ENCODE measurements at regions not wholly inside any gene's neighbourhood (a gene's known extent, or its start where the extent isn't known, plus 50 kb on each side); places are given as distances from the start of the nearest gene placed in this dataset.
A peak's percentile ranks its signal among the peaks of the same experiment; 100 is the strongest.

DNA sequence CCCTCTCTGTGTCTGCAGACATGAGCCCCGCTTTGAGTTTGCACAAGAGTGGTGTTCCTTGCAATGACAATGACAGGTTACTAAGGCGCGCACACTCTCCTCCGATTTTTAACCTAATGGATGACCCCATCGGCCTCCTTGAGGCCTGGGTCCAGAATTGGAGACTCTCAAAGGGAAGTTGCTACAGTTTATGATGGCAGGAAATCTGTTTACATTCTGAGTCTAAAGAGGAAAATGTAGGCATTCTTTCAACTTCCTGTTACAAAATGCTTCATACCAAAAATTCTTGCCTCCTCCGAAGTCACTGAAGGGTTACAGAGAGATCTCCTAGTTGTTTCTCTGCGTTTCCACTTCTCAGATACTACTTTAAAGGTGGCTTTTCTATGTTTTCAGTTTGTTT lies 225.3 kb upstream of the AGAP1 start:
- Histone ChIP-seq H3K36me3 (ENCODE audit: insufficient read depth) (no peaks in the 10 kb centered on the region), H3K4me3 (no peak overlapping the region), H3K9me2 (ENCODE audit: insufficient read depth) (0 out of 2 replicates have a peak, but pooled peaks cover 4% of the 10 kb centered on the region), H3K4me2 (no peak overlapping the region), H4K20me1 (replicated peaks; ENCODE audit: insufficient read depth) (no peaks in the 10 kb centered on the region), H3K79me2 (replicated peaks; ENCODE audit: insufficient read depth) (no peaks in the 10 kb centered on the region), H3K27ac (ENCODE audit: low read depth) (no peak overlapping the region), H3F3A (replicated peaks; ENCODE audit: low read depth) (no peaks in the 10 kb centered on the region), H2AFZ (peak overlapping the region; percentile 56; the same call in 1 of the 2 replicates), H3K27me3 (ENCODE audit: insufficient read depth) (no peaks in the 10 kb centered on the region), H3K4me1 (ENCODE audit: insufficient read depth) (peaks cover 19% of the 10 kb centered on the region)
- Mint-ChIP-seq H3K27ac (no peak overlapping the region), H3K9me3 (no peaks in the 10 kb centered on the region), H3K36me3 (ENCODE audit: low read depth) (no peaks in the 10 kb centered on the region), H3K4me3 (no peak overlapping the region), H3K4me1 (peaks cover 16% of the 10 kb centered on the region), H3K27me3 (ENCODE audit: insufficient read depth, low read depth, poor library complexity) (peaks cover 12% of the 10 kb centered on the region)
- DNase-seq (ENCODE audit: low spot score): peak; percentile 22
- ATAC-seq: no peak
- no peak for TF ChIP-seq ZNF331 (CRISPR knock-in tag; IDR thresholded peaks at IDR 0.05; ENCODE audit: low read depth)
- TF ChIP-seq STAT1 (IDR thresholded peaks at IDR 0.05; ENCODE audit: unreplicated experiment): no peak
- TF ChIP-seq EZH2 (IDR thresholded peaks at IDR 0.05; ENCODE audit: low read depth, unreplicated experiment): no peak
- TF ChIP-seq EZH2phosphoT487 (IDR thresholded peaks at IDR 0.05; ENCODE audit: unreplicated experiment): no peak

DNA sequence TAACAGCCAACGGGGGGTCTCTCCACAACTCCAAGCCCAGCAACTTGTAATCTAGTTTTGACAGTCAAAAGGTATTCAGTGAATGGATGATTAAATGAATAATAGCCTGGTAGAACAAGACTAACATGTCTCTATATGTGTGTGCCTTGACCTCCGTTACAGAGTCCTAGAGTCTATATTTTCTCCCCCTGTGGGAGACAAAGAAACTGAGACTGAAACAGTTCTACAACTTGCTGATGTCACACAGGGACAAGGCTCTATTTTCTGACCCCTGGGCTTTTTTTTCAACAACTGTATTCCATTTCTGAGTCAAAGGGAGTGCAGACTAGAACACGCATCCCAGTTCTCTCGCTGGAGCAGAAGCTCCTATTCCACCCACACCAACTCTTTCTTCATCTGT lies 223.6 kb upstream of the AGAP1 start:
- H3F3A ChIP-seq (replicated peaks; ENCODE audit: low read depth): no peaks in the 10 kb centered on the region
- Mint-ChIP-seq H3K27ac (no peak overlapping the region), H3K4me1 (peaks cover 19% of the 10 kb centered on the region), H3K36me3 (ENCODE audit: low read depth) (no peaks in the 10 kb centered on the region), H3K4me3 (no peak overlapping the region), H3K9me3 (no peaks in the 10 kb centered on the region), H3K27me3 (ENCODE audit: insufficient read depth, low read depth, poor library complexity) (peaks cover 12% of the 10 kb centered on the region)
- H3K36me3 ChIP-seq (ENCODE audit: insufficient read depth): no peaks in the 10 kb centered on the region
- 0 out of 2 replicates have a peak, but pooled peaks cover 4% of the 10 kb centered on the region for H3K9me2 ChIP-seq (ENCODE audit: insufficient read depth)
- no peaks in the 10 kb centered on the region for H4K20me1 ChIP-seq (replicated peaks; ENCODE audit: insufficient read depth)
- H3K79me2 ChIP-seq (replicated peaks; ENCODE audit: insufficient read depth): no peaks in the 10 kb centered on the region
- no peak overlapping the region for H2AFZ ChIP-seq
- no peak overlapping the region for H3K4me2 ChIP-seq
- no peak overlapping the region for H3K4me3 ChIP-seq
- DNase-seq (ENCODE audit: low spot score) (no peak), ATAC-seq (no peak)
- TF ChIP-seq, protein P1, sequence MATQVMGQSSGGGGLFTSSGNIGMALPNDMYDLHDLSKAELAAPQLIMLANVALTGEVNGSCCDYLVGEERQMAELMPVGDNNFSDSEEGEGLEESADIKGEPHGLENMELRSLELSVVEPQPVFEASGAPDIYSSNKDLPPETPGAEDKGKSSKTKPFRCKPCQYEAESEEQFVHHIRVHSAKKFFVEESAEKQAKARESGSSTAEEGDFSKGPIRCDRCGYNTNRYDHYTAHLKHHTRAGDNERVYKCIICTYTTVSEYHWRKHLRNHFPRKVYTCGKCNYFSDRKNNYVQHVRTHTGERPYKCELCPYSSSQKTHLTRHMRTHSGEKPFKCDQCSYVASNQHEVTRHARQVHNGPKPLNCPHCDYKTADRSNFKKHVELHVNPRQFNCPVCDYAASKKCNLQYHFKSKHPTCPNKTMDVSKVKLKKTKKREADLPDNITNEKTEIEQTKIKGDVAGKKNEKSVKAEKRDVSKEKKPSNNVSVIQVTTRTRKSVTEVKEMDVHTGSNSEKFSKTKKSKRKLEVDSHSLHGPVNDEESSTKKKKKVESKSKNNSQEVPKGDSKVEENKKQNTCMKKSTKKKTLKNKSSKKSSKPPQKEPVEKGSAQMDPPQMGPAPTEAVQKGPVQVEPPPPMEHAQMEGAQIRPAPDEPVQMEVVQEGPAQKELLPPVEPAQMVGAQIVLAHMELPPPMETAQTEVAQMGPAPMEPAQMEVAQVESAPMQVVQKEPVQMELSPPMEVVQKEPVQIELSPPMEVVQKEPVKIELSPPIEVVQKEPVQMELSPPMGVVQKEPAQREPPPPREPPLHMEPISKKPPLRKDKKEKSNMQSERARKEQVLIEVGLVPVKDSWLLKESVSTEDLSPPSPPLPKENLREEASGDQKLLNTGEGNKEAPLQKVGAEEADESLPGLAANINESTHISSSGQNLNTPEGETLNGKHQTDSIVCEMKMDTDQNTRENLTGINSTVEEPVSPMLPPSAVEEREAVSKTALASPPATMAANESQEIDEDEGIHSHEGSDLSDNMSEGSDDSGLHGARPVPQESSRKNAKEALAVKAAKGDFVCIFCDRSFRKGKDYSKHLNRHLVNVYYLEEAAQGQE (IDR thresholded peaks at IDR 0.05; ENCODE audit: unreplicated experiment): no peak
- TF ChIP-seq NANOG (IDR thresholded peaks at IDR 0.05; ENCODE audit: borderline replicate concordance) (no peak), JUNB (IDR thresholded peaks at IDR 0.05; ENCODE audit: unreplicated experiment) (no peak), EZH2phosphoT487 (IDR thresholded peaks at IDR 0.05; ENCODE audit: unreplicated experiment) (no peak), EZH2 (IDR thresholded peaks at IDR 0.05; ENCODE audit: low read depth, unreplicated experiment) (no peak), ZNF114 (CRISPR knock-in tag; IDR thresholded peaks at IDR 0.05) (no peak), POLR2AphosphoS5 (IDR thresholded peaks at IDR 0.05; ENCODE audit: low read depth) (no peak), ZNF331 (CRISPR knock-in tag; IDR thresholded peaks at IDR 0.05; ENCODE audit: low read depth) (no peak)
- TF ChIP-seq, protein P2, sequence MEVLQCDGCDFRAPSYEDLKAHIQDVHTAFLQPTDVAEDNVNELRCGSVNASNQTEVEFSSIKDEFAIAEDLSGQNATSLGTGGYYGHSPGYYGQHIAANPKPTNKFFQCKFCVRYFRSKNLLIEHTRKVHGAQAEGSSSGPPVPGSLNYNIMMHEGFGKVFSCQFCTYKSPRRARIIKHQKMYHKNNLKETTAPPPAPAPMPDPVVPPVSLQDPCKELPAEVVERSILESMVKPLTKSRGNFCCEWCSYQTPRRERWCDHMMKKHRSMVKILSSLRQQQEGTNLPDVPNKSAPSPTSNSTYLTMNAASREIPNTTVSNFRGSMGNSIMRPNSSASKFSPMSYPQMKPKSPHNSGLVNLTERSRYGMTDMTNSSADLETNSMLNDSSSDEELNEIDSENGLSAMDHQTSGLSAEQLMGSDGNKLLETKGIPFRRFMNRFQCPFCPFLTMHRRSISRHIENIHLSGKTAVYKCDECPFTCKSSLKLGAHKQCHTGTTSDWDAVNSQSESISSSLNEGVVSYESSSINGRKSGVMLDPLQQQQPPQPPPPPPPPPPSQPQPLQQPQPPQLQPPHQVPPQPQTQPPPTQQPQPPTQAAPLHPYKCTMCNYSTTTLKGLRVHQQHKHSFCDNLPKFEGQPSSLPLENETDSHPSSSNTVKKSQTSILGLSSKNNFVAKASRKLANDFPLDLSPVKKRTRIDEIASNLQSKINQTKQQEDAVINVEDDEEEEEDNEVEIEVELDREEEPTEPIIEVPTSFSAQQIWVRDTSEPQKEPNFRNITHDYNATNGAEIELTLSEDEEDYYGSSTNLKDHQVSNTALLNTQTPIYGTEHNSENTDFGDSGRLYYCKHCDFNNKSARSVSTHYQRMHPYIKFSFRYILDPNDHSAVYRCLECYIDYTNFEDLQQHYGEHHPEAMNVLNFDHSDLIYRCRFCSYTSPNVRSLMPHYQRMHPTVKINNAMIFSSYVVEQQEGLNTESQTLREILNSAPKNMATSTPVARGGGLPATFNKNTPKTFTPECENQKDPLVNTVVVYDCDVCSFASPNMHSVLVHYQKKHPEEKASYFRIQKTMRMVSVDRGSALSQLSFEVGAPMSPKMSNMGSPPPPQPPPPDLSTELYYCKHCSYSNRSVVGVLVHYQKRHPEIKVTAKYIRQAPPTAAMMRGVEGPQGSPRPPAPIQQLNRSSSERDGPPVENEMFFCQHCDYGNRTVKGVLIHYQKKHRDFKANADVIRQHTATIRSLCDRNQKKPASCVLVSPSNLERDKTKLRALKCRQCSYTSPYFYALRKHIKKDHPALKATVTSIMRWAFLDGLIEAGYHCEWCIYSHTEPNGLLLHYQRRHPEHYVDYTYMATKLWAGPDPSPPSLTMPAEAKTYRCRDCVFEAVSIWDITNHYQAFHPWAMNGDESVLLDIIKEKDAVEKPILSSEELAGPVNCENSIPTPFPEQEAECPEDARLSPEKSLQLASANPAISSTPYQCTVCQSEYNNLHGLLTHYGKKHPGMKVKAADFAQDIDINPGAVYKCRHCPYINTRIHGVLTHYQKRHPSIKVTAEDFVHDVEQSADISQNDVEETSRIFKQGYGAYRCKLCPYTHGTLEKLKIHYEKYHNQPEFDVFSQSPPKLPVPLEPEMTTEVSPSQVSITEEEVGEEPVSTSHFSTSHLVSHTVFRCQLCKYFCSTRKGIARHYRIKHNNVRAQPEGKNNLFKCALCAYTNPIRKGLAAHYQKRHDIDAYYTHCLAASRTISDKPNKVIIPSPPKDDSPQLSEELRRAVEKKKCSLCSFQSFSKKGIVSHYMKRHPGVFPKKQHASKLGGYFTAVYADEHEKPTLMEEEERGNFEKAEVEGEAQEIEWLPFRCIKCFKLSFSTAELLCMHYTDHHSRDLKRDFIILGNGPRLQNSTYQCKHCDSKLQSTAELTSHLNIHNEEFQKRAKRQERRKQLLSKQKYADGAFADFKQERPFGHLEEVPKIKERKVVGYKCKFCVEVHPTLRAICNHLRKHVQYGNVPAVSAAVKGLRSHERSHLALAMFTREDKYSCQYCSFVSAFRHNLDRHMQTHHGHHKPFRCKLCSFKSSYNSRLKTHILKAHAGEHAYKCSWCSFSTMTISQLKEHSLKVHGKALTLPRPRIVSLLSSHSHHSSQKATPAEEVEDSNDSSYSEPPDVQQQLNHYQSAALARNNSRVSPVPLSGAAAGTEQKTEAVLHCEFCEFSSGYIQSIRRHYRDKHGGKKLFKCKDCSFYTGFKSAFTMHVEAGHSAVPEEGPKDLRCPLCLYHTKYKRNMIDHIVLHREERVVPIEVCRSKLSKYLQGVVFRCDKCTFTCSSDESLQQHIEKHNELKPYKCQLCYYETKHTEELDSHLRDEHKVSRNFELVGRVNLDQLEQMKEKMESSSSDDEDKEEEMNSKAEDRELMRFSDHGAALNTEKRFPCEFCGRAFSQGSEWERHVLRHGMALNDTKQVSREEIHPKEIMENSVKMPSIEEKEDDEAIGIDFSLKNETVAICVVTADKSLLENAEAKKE (CRISPR knock-in tag; IDR thresholded peaks at IDR 0.05): no peak
- TF ChIP-seq, protein P3, sequence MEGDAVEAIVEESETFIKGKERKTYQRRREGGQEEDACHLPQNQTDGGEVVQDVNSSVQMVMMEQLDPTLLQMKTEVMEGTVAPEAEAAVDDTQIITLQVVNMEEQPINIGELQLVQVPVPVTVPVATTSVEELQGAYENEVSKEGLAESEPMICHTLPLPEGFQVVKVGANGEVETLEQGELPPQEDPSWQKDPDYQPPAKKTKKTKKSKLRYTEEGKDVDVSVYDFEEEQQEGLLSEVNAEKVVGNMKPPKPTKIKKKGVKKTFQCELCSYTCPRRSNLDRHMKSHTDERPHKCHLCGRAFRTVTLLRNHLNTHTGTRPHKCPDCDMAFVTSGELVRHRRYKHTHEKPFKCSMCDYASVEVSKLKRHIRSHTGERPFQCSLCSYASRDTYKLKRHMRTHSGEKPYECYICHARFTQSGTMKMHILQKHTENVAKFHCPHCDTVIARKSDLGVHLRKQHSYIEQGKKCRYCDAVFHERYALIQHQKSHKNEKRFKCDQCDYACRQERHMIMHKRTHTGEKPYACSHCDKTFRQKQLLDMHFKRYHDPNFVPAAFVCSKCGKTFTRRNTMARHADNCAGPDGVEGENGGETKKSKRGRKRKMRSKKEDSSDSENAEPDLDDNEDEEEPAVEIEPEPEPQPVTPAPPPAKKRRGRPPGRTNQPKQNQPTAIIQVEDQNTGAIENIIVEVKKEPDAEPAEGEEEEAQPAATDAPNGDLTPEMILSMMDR (conservative IDR thresholded peaks at IDR 0.05; ENCODE audit: low read depth in 2 of 2): no peak
- no peak overlapping the region for H3K27ac ChIP-seq (ENCODE audit: low read depth)
- H3K4me1 ChIP-seq (ENCODE audit: insufficient read depth): peaks cover 28% of the 10 kb centered on the region
- H3K27me3 ChIP-seq (ENCODE audit: insufficient read depth): no peaks in the 10 kb centered on the region

All from GM23338 (cell line).